Endodermal cell (in vitro differentiated cells): ENCODE measurements at regions not wholly inside any gene's neighbourhood (a gene's known extent, or its start where the extent isn't known, plus 50 kb on each side); places are given as distances from the start of the nearest gene placed in this dataset.

Source experiments
- DNase-seq: peaks from one replicate; pipeline ENCODE4 v3.0.0-alpha.2; 2017
- H3K27ac ChIP-seq: 2 replicates; pipeline ENCODE4 v1.5.1; 2013; ENCODE audit warnings: mild to moderate bottlenecking, low read depth, low read length, moderate library complexity
- H3K27me3 ChIP-seq: 2 replicates; pipeline ENCODE4 v1.6.1; 2013; ENCODE audit warnings: mild to moderate bottlenecking, low read length, moderate library complexity; ENCODE audit not compliant: insufficient read depth, control insufficient read depth, poor library complexity, severe bottlenecking
- H3K36me3 ChIP-seq: 2 replicates; pipeline ENCODE4 v1.7.0; 2013; ENCODE audit warnings: mild to moderate bottlenecking, low read length, moderate library complexity; ENCODE audit not compliant: control insufficient read depth, insufficient read depth
- H3K4me1 ChIP-seq: one replicate; pipeline ENCODE4 v1.7.0; 2013; ENCODE audit warnings: low read length; ENCODE audit not compliant: control insufficient read depth, insufficient read depth
- H3K4me3 ChIP-seq: 2 replicates; pipeline ENCODE4 v1.5.1; 2013; ENCODE audit warnings: mild to moderate bottlenecking, low read length, moderate library complexity
- H3K9ac ChIP-seq: 2 replicates; pipeline ENCODE4 v1.6.1; 2013; ENCODE audit warnings: mild to moderate bottlenecking, low read length, moderate library complexity; ENCODE audit not compliant: poor library complexity, severe bottlenecking; ENCODE audit errors: extremely low read depth
- H3K9me3 ChIP-seq: 2 replicates; pipeline ENCODE4 v1.6.1; 2013; ENCODE audit warnings: mild to moderate bottlenecking, low read length, moderate library complexity; ENCODE audit not compliant: control insufficient read depth
- H3K27ac Mint-ChIP-seq: 2 replicates; pipeline ENCODE4 v1.8.0; 2020; ENCODE audit warnings: mixed read lengths
- H3K27me3 Mint-ChIP-seq: 2 replicates; pipeline ENCODE4 v1.8.0; 2021; ENCODE audit warnings: mild to moderate bottlenecking, mixed read lengths; ENCODE audit not compliant: insufficient read depth
- H3K36me3 Mint-ChIP-seq: 2 replicates; pipeline ENCODE4 v1.8.0; 2020; ENCODE audit warnings: low read depth, mixed read lengths
- H3K4me1 Mint-ChIP-seq: 2 replicates; pipeline ENCODE4 v1.8.0; 2020; ENCODE audit warnings: mixed read lengths
- H3K4me3 Mint-ChIP-seq: 2 replicates; pipeline ENCODE4 v1.8.0; 2020; ENCODE audit warnings: mild to moderate bottlenecking, moderate library complexity, mixed read lengths
- H3K9me3 Mint-ChIP-seq: 2 replicates; pipeline ENCODE4 v1.8.0; 2020; ENCODE audit warnings: mild to moderate bottlenecking, mixed read lengths
- WGBS, 2 experiments: methylation state at CpG; one replicate each; pipeline versions ENCODE4 v1.1.5 to v1.1.7; 2013; ENCODE audit warnings: missing lambda C conversion rate in 2 of 2, mixed read lengths in 1 of 2; ENCODE audit not compliant: insufficient coverage in 1 of 2, insufficient read length in 1 of 2; 5-methylcytosine and 5-hydroxymethylcytosine counted together
- TF ChIP-seq, protein P1 (sequence below): fragments of 200-600 bp; sonication (generic); conservative IDR thresholded peaks from 2 replicates; pipeline ENCODE4 v1.5.0; 2021; ENCODE audit warnings: antibody characterized with exemption, mild to moderate bottlenecking

DNA sequence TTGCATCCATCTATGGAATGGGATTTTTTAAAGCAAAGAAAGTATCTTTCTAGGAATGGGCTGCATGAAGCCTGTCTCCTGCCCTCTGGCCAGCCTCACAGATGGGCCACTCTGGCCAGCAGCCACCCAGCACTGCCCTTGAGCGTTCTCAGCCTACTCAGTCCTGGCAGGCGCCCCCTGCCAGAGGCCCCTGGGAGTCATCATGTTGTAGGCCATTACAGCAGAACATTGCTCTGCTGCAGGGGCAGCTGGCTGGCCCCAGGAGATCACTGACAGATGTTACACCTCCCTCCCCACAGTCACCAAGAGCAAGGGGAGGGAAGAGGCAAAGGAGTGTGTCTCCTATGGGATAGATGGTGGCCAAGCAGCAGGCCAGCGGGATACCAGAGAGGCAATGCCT is 363.7 kb downstream of the NXPE2 start:
- peak; percentile 72 for DNase-seq
- H3K9me3 Mint-ChIP-seq = peaks cover 3% of the 10 kb centered on the region
- H3K36me3 ChIP-seq = no peaks in the 10 kb centered on the region
- H3K9me3 ChIP-seq = peaks cover 5% of the 10 kb centered on the region
- H3K4me1 Mint-ChIP-seq = peaks cover 4% of the 10 kb centered on the region
- H3K4me3 Mint-ChIP-seq = no peak overlapping the region
- TF ChIP-seq, protein P1, sequence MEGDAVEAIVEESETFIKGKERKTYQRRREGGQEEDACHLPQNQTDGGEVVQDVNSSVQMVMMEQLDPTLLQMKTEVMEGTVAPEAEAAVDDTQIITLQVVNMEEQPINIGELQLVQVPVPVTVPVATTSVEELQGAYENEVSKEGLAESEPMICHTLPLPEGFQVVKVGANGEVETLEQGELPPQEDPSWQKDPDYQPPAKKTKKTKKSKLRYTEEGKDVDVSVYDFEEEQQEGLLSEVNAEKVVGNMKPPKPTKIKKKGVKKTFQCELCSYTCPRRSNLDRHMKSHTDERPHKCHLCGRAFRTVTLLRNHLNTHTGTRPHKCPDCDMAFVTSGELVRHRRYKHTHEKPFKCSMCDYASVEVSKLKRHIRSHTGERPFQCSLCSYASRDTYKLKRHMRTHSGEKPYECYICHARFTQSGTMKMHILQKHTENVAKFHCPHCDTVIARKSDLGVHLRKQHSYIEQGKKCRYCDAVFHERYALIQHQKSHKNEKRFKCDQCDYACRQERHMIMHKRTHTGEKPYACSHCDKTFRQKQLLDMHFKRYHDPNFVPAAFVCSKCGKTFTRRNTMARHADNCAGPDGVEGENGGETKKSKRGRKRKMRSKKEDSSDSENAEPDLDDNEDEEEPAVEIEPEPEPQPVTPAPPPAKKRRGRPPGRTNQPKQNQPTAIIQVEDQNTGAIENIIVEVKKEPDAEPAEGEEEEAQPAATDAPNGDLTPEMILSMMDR = peak; percentile 65
- WGBS, 2 experiments = 80% methylated on average over 2 of the region's 3 CpGs; no CpG with 5 or more reads in 1 of the 2 experiments
- no peak overlapping the region for H3K27ac ChIP-seq
- H3K27ac Mint-ChIP-seq = no peak overlapping the region
- no peaks in the 10 kb centered on the region for H3K4me1 ChIP-seq
- no peaks in the 10 kb centered on the region for H3K36me3 Mint-ChIP-seq
- H3K9ac ChIP-seq = no peak overlapping the region
- no peaks in the 10 kb centered on the region for H3K27me3 ChIP-seq
- H3K27me3 Mint-ChIP-seq = peaks cover 3% of the 10 kb centered on the region
- H3K4me3 ChIP-seq = no peak overlapping the region

DNA sequence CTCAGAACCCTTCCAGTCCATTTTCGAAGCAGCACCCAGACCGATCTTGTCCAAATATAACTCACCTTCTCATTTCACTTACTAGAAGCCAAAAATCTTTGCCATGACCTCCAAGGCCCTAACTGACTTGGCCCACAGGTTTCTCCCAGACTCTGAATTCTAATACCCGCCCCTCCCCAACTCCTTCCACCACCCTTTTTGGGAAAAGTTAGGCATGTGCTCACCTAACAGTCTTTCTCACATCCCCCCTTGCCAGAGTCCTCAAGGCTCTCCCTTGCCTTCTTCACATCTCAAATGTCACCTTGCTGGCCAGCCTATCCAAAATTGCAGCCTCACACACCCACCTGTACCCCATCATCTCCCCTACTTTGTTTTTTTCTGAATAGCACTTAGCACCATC is 369.3 kb downstream of the NXPE2 start:
- no peak overlapping the region for H3K4me3 ChIP-seq
- TF ChIP-seq, protein P1 = no peak
- Mint-ChIP-seq H3K27me3 (peaks cover 9% of the 10 kb centered on the region), H3K9me3 (no peaks in the 10 kb centered on the region), H3K4me1 (peaks cover 5% of the 10 kb centered on the region), H3K27ac (no peak overlapping the region), H3K36me3 (no peaks in the 10 kb centered on the region), H3K4me3 (no peak overlapping the region)
- DNase-seq = no peak
- H3K27me3 ChIP-seq = no peaks in the 10 kb centered on the region
- H3K4me1 ChIP-seq = no peaks in the 10 kb centered on the region
- H3K36me3 ChIP-seq = no peaks in the 10 kb centered on the region
- WGBS, 2 experiments = 92 to 95% methylated on average over 2 to 3 of the region's 3 CpGs
- no peak overlapping the region for H3K27ac ChIP-seq
- H3K9me3 ChIP-seq = no peaks in the 10 kb centered on the region
- H3K9ac ChIP-seq = no peak overlapping the region

DNA sequence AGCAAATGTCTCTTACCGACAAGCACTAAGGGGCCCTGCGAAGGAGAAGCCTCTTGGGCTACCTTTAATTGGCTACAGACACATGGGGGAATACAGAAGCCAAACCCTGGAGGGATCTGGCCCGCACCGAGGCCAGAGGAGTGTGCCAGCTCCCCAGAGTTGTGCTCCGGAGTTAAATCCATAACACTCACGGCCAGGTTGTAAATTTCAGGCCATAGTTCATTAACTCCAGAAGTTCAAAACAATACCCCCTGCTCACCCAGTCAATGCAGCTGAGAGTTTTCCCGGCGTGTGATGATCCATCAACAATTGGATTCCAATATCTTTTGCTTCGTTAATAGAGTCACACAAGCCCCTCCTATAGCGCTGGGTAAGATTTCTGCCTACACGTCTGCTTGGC is 371.5 kb downstream of the NXPE2 start:
- no peaks in the 10 kb centered on the region for H3K9me3 ChIP-seq
- 91 to 93% methylated on average over 11 of the region's 11 CpGs for WGBS, 2 experiments
- no peaks in the 10 kb centered on the region for H3K4me1 ChIP-seq
- Mint-ChIP-seq H3K27ac (no peak overlapping the region), H3K27me3 (peaks cover 8% of the 10 kb centered on the region), H3K9me3 (no peaks in the 10 kb centered on the region), H3K4me3 (no peak overlapping the region), H3K4me1 (peaks cover 9% of the 10 kb centered on the region), H3K36me3 (no peaks in the 10 kb centered on the region)
- no peaks in the 10 kb centered on the region for H3K36me3 ChIP-seq
- no peak overlapping the region for H3K9ac ChIP-seq
- no peak overlapping the region for H3K27ac ChIP-seq
- DNase-seq = no peak
- no peaks in the 10 kb centered on the region for H3K27me3 ChIP-seq
- no peak overlapping the region for H3K4me3 ChIP-seq
- TF ChIP-seq, protein P1 = no peak
